Muscle of leg (tissue), 3 donors: ENCODE measurements at regions not wholly inside any gene's neighbourhood (a gene's known extent, or its start where the extent isn't known, plus 50 kb on each side); places are given as distances from the start of the nearest gene placed in this dataset.

ENCODE experiments used
- DNase-seq: peaks from one replicate; pipeline ENCODE4 v3.0.0; 2013
- H3K27ac ChIP-seq: one replicate; pipeline ENCODE4 v1.5.1; 2013; ENCODE audit warnings: mild to moderate bottlenecking, low read length, control low read depth
- H3K27me3 ChIP-seq: one replicate; pipeline ENCODE4 v1.6.1; 2013; ENCODE audit warnings: low read length; ENCODE audit not compliant: control insufficient read depth, insufficient read depth
- H3K36me3 ChIP-seq: one replicate; pipeline ENCODE4 v1.6.1; 2013; ENCODE audit warnings: low read length; ENCODE audit not compliant: control insufficient read depth, insufficient read depth
- H3K4me1 ChIP-seq: one replicate; pipeline ENCODE4 v1.6.1; 2013; ENCODE audit warnings: low read length; ENCODE audit not compliant: control insufficient read depth, insufficient read depth
- H3K4me3 ChIP-seq: one replicate; pipeline ENCODE4 v1.5.1; 2013; ENCODE audit warnings: low read length, control low read depth
- H3K9me3 ChIP-seq: replicated peaks from 2 replicates; pipeline ENCODE4 v1.6.1; 2013; ENCODE audit warnings: low read depth, low read length; ENCODE audit not compliant: control insufficient read depth
- WGBS: methylation state at CpG from one replicate; pipeline ENCODE4 v1.1.5; 2013; ENCODE audit warnings: missing lambda C conversion rate; ENCODE audit not compliant: insufficient coverage; 5-methylcytosine and 5-hydroxymethylcytosine counted together

- H3K4me3 ChIP-seq: no peak overlapping the region
- no CpG with 5 or more reads among the region's 3 CpGs for WGBS
- peaks cover 4% of the 10 kb centered on the region for H3K4me1 ChIP-seq
- no peaks in the 10 kb centered on the region for H3K27me3 ChIP-seq
- no peak overlapping the region for H3K27ac ChIP-seq
- H3K36me3 ChIP-seq: no peaks in the 10 kb centered on the region
- H3K9me3 ChIP-seq: no peaks in the 10 kb centered on the region
- DNase-seq: no peak
These were observed 368.5 kb downstream of the PCDH7 start for GRCh38 chr4:31088600-31089230.

DNA sequence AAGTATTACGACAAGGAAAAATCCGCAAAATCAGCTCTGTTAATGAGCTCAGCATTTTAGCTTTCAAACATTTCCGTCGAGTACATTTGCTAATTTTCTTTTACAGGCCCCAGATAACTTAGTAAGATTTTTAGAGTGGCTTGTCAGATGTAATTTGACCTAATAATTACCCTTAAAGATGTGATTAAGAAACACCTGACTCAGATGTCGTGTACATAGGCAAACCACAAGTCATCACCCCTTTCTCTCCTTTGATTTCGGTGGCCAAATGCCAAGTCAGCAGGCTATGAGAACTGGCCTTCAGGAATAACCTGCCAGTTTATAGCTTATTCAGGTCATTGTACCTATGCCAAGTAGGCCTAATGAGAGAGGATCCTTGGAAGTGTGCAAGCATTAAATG, 369.6 kb downstream of the PCDH7 start:
- WGBS: no CpG with 5 or more reads among the region's 6 CpGs
- H3K36me3 ChIP-seq: no peaks in the 10 kb centered on the region
- DNase-seq: no peak
- H3K4me1 ChIP-seq: peaks cover 4% of the 10 kb centered on the region
- no peak overlapping the region for H3K27ac ChIP-seq
- no peak overlapping the region for H3K4me3 ChIP-seq
- H3K9me3 ChIP-seq: no peaks in the 10 kb centered on the region
- H3K27me3 ChIP-seq: no peaks in the 10 kb centered on the region

DNA sequence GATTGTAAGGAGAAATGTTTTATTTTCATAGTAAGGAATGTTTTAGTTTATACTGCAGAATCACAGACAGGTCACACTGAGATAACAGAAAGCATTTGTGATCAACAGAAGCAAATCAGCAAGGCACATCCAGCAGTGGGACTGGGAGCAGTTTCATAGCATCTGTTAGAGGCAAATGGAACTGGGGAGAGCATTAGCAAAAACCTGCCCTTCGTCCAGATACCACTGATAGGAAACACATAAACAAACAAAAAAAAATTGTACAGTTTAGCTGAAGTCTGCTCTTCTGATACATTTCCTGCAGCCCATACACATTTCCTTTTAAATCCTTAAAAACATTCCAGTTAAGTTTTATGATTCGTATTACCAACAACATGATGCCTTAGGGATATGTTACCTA, 374.3 kb downstream of the PCDH7 start:
- Histone ChIP-seq H3K9me3 (no peaks in the 10 kb centered on the region), H3K27me3 (no peaks in the 10 kb centered on the region), H3K4me1 (no peaks in the 10 kb centered on the region), H3K27ac (no peak overlapping the region), H3K36me3 (no peaks in the 10 kb centered on the region), H3K4me3 (no peak overlapping the region)
- WGBS: no CpG with 5 or more reads among the region's 2 CpGs
- no peak for DNase-seq

- no peaks in the 10 kb centered on the region for H3K36me3 ChIP-seq
- DNase-seq: no peak
- no peaks in the 10 kb centered on the region for H3K9me3 ChIP-seq
- H3K27ac ChIP-seq: no peak overlapping the region
- 100% methylated on average over 2 of the region's 6 CpGs for WGBS
- H3K27me3 ChIP-seq: no peaks in the 10 kb centered on the region
- H3K4me1 ChIP-seq: no peaks in the 10 kb centered on the region
- no peak overlapping the region for H3K4me3 ChIP-seq
These were observed 377.8 kb downstream of the PCDH7 start for GRCh38 chr4:31097999-31098398.

GRCh38 chr4:31100536-31100935, 380.4 kb downstream of the PCDH7 start:
- Histone ChIP-seq H3K4me3 (no peak overlapping the region), H3K27me3 (no peaks in the 10 kb centered on the region), H3K36me3 (no peaks in the 10 kb centered on the region), H3K4me1 (no peaks in the 10 kb centered on the region), H3K27ac (no peak overlapping the region), H3K9me3 (no peaks in the 10 kb centered on the region)
- peak; percentile 66 for DNase-seq
- WGBS: no CpG with 5 or more reads among the region's 1 CpG

DNA sequence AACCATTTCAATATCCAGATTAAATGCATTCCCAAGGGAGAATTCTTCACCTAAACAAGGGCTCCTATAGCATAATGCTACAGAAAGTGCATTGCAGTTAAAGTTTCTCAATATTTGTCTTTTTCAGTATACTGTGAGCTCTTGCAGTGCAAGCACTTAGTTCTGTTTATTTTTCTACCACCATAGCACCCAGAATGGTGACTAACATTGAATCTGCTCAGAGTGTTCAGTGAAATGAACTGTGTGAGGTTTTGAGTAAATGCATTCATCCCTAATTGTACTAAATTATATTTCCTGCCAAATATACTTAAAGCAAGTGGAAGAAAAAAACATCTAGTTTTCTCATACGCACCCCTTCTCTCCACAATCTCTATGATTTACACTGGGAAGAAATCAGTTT, 383.9 kb downstream of the PCDH7 start:
- no peak for DNase-seq
- no peak overlapping the region for H3K27ac ChIP-seq
- no peaks in the 10 kb centered on the region for H3K4me1 ChIP-seq
- WGBS: no CpG with 5 or more reads among the region's 1 CpG
- no peaks in the 10 kb centered on the region for H3K27me3 ChIP-seq
- H3K4me3 ChIP-seq: no peak overlapping the region
- no peaks in the 10 kb centered on the region for H3K36me3 ChIP-seq
- no peaks in the 10 kb centered on the region for H3K9me3 ChIP-seq

DNA sequence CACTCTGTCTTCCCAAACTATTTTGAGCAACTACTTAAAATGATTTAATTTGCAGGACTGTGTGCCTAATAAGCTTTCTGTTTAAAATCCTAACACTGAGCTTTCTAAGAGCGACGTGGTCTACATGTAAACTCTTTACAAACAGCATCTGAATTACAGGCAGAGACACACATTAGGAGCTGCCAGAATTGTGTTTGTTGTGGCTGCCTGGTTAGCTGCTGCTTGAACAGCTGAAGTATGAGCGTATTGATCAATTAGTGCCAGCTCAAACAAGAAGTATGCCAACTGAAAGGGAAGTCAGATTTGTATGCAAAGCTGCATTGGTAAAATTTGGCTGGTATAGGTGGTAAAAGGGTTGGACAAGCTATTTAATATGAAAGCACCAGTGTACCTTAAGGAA, 384.4 kb downstream of the PCDH7 start:
- Histone ChIP-seq H3K9me3 (no peaks in the 10 kb centered on the region), H3K27me3 (no peaks in the 10 kb centered on the region), H3K36me3 (no peaks in the 10 kb centered on the region), H3K4me3 (no peak overlapping the region), H3K4me1 (no peaks in the 10 kb centered on the region), H3K27ac (no peak overlapping the region)
- peak; percentile 38 for DNase-seq
- 63% methylated on average over 1 of the region's 3 CpGs for WGBS

DNA sequence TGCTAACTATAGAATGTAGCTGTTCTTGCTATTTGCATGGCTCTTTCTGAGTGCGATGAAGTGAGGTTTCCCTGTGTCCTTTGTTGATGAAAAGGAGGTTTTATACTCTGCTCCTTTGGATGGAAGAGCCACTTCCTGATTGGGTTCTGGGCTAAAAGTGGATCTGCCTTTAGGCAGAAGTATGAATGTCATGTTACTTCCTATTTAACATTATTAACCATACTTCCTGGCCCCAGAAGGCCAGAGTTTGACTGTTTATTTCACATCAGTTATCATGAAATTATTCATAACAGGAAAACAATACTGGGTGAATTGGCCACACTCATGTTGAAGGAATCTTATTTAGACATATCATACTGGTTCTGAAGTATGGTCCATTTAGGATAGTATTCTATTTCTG, 386.2 kb downstream of the PCDH7 start:
- Histone ChIP-seq H3K27ac (no peak overlapping the region), H3K4me1 (no peaks in the 10 kb centered on the region)
- no CpG with 5 or more reads among the region's 1 CpG for WGBS

DNA sequence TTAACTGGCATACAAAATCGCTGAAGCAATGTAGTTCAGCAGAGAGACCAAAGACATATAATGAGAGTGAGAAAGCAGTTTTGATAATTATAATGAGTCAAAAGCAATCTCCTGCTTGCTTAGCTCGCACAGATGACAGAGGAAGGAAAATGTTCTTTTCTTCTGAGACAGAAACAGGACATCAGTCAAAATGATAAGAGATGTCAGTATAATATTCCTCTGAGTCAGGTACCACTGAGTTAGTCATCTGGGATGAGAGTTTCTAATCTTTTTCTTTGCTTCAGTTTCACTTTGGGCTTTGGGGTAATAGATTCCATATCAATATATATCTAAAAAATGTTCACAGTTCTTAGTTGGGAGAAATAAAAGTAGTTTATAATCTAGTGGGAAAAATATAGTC, 387.2 kb downstream of the PCDH7 start:
- Histone ChIP-seq H3K4me1 (no peaks in the 10 kb centered on the region), H3K4me3 (no peak overlapping the region), H3K27ac (no peak overlapping the region), H3K9me3 (no peaks in the 10 kb centered on the region), H3K27me3 (no peaks in the 10 kb centered on the region), H3K36me3 (no peaks in the 10 kb centered on the region)
- DNase-seq: no peak
- WGBS: no CpG with 5 or more reads among the region's 2 CpGs

More for the DNA sequence above, 386.2 kb downstream of the PCDH7 start:
- H3K36me3 ChIP-seq: no peaks in the 10 kb centered on the region
- no peak overlapping the region for H3K4me3 ChIP-seq
- no peaks in the 10 kb centered on the region for H3K27me3 ChIP-seq
- no peaks in the 10 kb centered on the region for H3K9me3 ChIP-seq
- DNase-seq: no peak

DNA sequence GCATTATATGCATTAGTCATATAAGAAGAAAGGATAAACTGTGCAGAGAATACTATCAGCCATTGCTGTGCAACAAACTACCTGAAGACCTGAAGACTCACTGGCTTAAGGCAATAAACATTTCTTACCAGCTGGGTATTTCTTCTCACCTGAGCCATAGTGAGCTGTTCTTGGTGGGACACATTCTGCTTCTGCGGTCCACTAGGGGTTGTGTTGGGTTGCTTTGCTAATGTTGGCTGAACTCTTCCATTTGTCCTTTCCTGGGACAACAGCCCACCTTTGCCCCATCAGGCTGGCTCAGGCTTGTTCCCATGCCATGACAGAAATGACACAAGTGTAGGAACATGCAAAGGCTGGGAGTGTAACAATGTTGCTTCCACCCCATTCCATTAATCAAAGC, 388.6 kb downstream of the PCDH7 start:
- no CpG with 5 or more reads among the region's 1 CpG for WGBS
- Histone ChIP-seq H3K36me3 (no peaks in the 10 kb centered on the region), H3K9me3 (no peaks in the 10 kb centered on the region), H3K4me3 (no peak overlapping the region), H3K27me3 (no peaks in the 10 kb centered on the region), H3K4me1 (no peaks in the 10 kb centered on the region), H3K27ac (no peak overlapping the region)
- no peak for DNase-seq

- Histone ChIP-seq H3K4me1 (no peaks in the 10 kb centered on the region), H3K4me3 (no peak overlapping the region), H3K9me3 (no peaks in the 10 kb centered on the region), H3K27me3 (no peaks in the 10 kb centered on the region), H3K27ac (no peak overlapping the region), H3K36me3 (no peaks in the 10 kb centered on the region)
- DNase-seq: no peak
These were observed 391.6 kb downstream of the PCDH7 start for GRCh38 chr4:31111790-31112189.
